H54 (cell line): ENCODE measurements at regions not wholly inside any gene's neighbourhood (a gene's known extent, or its start where the extent isn't known, plus 50 kb on each side); places are given as distances from the start of the nearest gene placed in this dataset.

Experiments used
- DNase-seq: peaks from one replicate; pipeline ENCODE4 v3.0.0; 2011; ENCODE audit warnings: low spot score, mixed read lengths; ENCODE audit not compliant: insufficient read length
- FAIRE-seq: peaks from 3 replicates; lab custom pipeline; 2011; peaks lifted over from hg19 to GRCh38; lab: Jason Lieb, UNC
- POLR2A ChIP-seq: IDR thresholded peaks from 2 replicates; pipeline ENCODE4 v1.6.1; 2011; ENCODE audit warnings: low read depth, mild to moderate bottlenecking, low read length

- TF ChIP-seq POLR2A, result no peak
- DNase-seq, result no peak
- no peak for FAIRE-seq
These were observed 1853.6 kb upstream of the LRRTM1 start for GRCh38 chr2:82158150-82158549.

- DNase-seq (no peak), FAIRE-seq (no peak)
These were observed 1850.9 kb upstream of the LRRTM1 start for GRCh38 chr2:82155469-82155868.

GRCh38 chr2:82143343-82143742, 1838.8 kb upstream of the LRRTM1 start:
- no peak for TF ChIP-seq POLR2A
- FAIRE-seq, result no peak
- DNase-seq, result no peak

More at GRCh38 chr2:82155469-82155868, 1850.9 kb upstream of the LRRTM1 start:
- no peak for TF ChIP-seq POLR2A

- no peak for DNase-seq
- no peak for FAIRE-seq
- no peak for TF ChIP-seq POLR2A
These were observed 1835.5 kb upstream of the LRRTM1 start for GRCh38 chr2:82139979-82140611.

GRCh38 chr2:82137441-82137840, 1832.9 kb upstream of the LRRTM1 start:
- no peak for FAIRE-seq
- DNase-seq, result no peak
- no peak for TF ChIP-seq POLR2A

- DNase-seq, result no peak
- FAIRE-seq, result no peak
- TF ChIP-seq POLR2A, result no peak
These were observed 1823.5 kb upstream of the LRRTM1 start for GRCh38 chr2:82128051-82128450.

- peak; percentile 68 for FAIRE-seq
- DNase-seq, result no peak
- TF ChIP-seq POLR2A, result no peak
These were observed 1820.1 kb upstream of the LRRTM1 start for GRCh38 chr2:82124629-82125028.

- TF ChIP-seq POLR2A, result no peak
- DNase-seq (no peak), FAIRE-seq (no peak)
These were observed 1816.1 kb upstream of the LRRTM1 start for GRCh38 chr2:82120654-82121053.

- no peak for TF ChIP-seq POLR2A
- no peak for FAIRE-seq
- no peak for DNase-seq
These were observed 1815.6 kb upstream of the LRRTM1 start for GRCh38 chr2:82120115-82120514.

- no peak for TF ChIP-seq POLR2A
- DNase-seq, result no peak
- no peak for FAIRE-seq
These were observed 1804.9 kb upstream of the LRRTM1 start for GRCh38 chr2:82109418-82109817.

GRCh38 chr2:82098617-82099016, 1794.1 kb upstream of the LRRTM1 start:
- no peak for DNase-seq
- no peak for FAIRE-seq
- TF ChIP-seq POLR2A, result no peak

GRCh38 chr2:82089518-82089917, 1785.0 kb upstream of the LRRTM1 start:
- DNase-seq (no peak), FAIRE-seq (peak; percentile 36)
- TF ChIP-seq POLR2A, result no peak

GRCh38 chr2:82084679-82085392, 1780.3 kb upstream of the LRRTM1 start:
- TF ChIP-seq POLR2A, result no peak
- DNase-seq (no peak), FAIRE-seq (no peak)

GRCh38 chr2:82075875-82076274, 1771.3 kb upstream of the LRRTM1 start:
- DNase-seq, result no peak

GRCh38 chr2:82062463-82062862, 1757.9 kb upstream of the LRRTM1 start:
- TF ChIP-seq POLR2A, result no peak
- DNase-seq (no peak), FAIRE-seq (no peak)

More at GRCh38 chr2:82075875-82076274, 1771.3 kb upstream of the LRRTM1 start:
- no peak for FAIRE-seq
- TF ChIP-seq POLR2A, result no peak
